ENCODE measurements at regions not wholly inside any gene's neighbourhood (a gene's known extent, or its start where the extent isn't known, plus 50 kb on each side); places are given as distances from the start of the nearest gene placed in this dataset.

DNA sequence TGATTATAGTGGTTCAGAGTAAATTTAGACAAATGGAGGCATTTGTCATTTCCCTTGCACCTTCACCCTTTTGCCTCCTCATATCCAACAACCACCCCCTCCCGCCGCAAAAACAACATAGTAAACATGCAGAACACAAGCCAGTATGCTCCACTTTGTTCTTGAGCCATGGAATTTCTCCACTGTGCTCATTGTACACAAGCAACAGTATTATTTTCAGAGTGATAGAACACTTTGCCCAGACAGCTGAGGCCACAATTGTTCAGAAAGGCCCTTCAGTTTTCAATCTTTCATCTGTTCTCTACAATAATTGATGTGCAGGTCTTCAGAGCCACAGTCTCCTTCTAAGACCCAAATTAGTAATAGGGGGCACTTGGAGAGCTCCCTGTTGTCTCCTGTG is 272.8 kb upstream of the SLC30A5 start:
- no peak overlapping the region for H3K4me2 ChIP-seq (replicated peaks; ENCODE audit: low read depth, low read length, poor library complexity, severe bottlenecking)
- no peaks in the 10 kb centered on the region for H4K20me1 ChIP-seq (ENCODE audit: control insufficient read depth, insufficient read depth, low read length, poor library complexity, severe bottlenecking)
- H3K9me3 ChIP-seq (ENCODE audit: control extremely low read depth in 1 of 3, control insufficient read depth in 2 of 3, insufficient read depth in 1 of 3, low read length in 2 of 3): no peaks in the 10 kb centered on the region
- H3K9ac ChIP-seq (ENCODE audit: low read length): no peak overlapping the region
- no peak for DNase-seq
- H2AFZ ChIP-seq (ENCODE audit: insufficient read depth, low read depth, low read length, poor library complexity, severe bottlenecking): no peak overlapping the region
- H3K9me3 Mint-ChIP-seq (ENCODE audit: insufficient read depth): no peaks in the 10 kb centered on the region
- H3K79me2 ChIP-seq (ENCODE audit: control insufficient read depth, insufficient read depth, low read length): no peaks in the 10 kb centered on the region
- CTCF ChIA-PET: no interaction called here
- no peak overlapping the region for H3K4me3 ChIP-seq (ENCODE audit: control extremely low read depth in 1 of 5, extremely low read depth in 1 of 5, insufficient read depth in 1 of 5, low read depth in 2 of 5, low read length in 4 of 5)
- TF ChIP-seq, protein P1, sequence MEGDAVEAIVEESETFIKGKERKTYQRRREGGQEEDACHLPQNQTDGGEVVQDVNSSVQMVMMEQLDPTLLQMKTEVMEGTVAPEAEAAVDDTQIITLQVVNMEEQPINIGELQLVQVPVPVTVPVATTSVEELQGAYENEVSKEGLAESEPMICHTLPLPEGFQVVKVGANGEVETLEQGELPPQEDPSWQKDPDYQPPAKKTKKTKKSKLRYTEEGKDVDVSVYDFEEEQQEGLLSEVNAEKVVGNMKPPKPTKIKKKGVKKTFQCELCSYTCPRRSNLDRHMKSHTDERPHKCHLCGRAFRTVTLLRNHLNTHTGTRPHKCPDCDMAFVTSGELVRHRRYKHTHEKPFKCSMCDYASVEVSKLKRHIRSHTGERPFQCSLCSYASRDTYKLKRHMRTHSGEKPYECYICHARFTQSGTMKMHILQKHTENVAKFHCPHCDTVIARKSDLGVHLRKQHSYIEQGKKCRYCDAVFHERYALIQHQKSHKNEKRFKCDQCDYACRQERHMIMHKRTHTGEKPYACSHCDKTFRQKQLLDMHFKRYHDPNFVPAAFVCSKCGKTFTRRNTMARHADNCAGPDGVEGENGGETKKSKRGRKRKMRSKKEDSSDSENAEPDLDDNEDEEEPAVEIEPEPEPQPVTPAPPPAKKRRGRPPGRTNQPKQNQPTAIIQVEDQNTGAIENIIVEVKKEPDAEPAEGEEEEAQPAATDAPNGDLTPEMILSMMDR (IDR thresholded peaks at IDR 0.05): no peak
- no peak for TF ChIP-seq EZH2 (IDR thresholded peaks at IDR 0.05; ENCODE audit: borderline replicate concordance, insufficient read depth, low read depth, low read length, poor library complexity, severe bottlenecking)
- no peak overlapping the region for H3K4me3 Mint-ChIP-seq
- WGBS (ENCODE audit: insufficient coverage): 100% methylated on average over 2 of the region's 2 CpGs
- H3K36me3 ChIP-seq (replicated peaks in 1 of 2; ENCODE audit: control extremely low read depth in 1 of 2, control insufficient read depth in 1 of 2, extremely low read depth in 1 of 2, insufficient read depth in 2 of 2, low read length in 1 of 2): no peaks in the 10 kb centered on the region
- peaks cover 0 to 8% (median 1%) of the 10 kb centered on the region in 4 experiments for H3K27me3 ChIP-seq (replicated peaks in 1 of 4; ENCODE audit: control extremely low read depth in 1 of 4, control insufficient read depth in 3 of 4, insufficient read depth in 4 of 4, low read length in 3 of 4)
- H3K27me3 Mint-ChIP-seq: peaks cover 35% of the 10 kb centered on the region
- POLR2A ChIA-PET: no interaction called here
- ATAC-seq (ENCODE audit: low read depth): no peak
- H3K27ac Mint-ChIP-seq: no peak overlapping the region
- H3K27ac ChIP-seq (ENCODE audit: low read length in 2 of 2): no peak overlapping the region
- no peaks in the 10 kb centered on the region for H3K4me1 ChIP-seq (ENCODE audit: control insufficient read depth in 2 of 2, insufficient read depth in 2 of 2, low read length in 2 of 2)
- H3K4me1 Mint-ChIP-seq: no peaks in the 10 kb centered on the region
- intact Hi-C loops (cut with micrococcal nuclease): no loop called here

- H3K4me1 Mint-ChIP-seq: no peaks in the 10 kb centered on the region
- CTCF ChIA-PET: no interaction called here
- H3K27ac ChIP-seq (ENCODE audit: low read length in 2 of 2): no peak overlapping the region
- H3K4me1 ChIP-seq (ENCODE audit: control insufficient read depth in 2 of 2, insufficient read depth in 2 of 2, low read length in 2 of 2): no peaks in the 10 kb centered on the region
- WGBS (ENCODE audit: insufficient coverage): no CpG with 5 or more reads among the region's 1 CpG
- H3K4me3 ChIP-seq (ENCODE audit: control extremely low read depth in 1 of 5, extremely low read depth in 1 of 5, insufficient read depth in 1 of 5, low read depth in 2 of 5, low read length in 4 of 5): no peak overlapping the region
- TF ChIP-seq, protein P1 (IDR thresholded peaks at IDR 0.05): no peak
- no peak for TF ChIP-seq EZH2 (IDR thresholded peaks at IDR 0.05; ENCODE audit: borderline replicate concordance, insufficient read depth, low read depth, low read length, poor library complexity, severe bottlenecking)
- no peak overlapping the region for H3K27ac Mint-ChIP-seq
- H3K79me2 ChIP-seq (ENCODE audit: control insufficient read depth, insufficient read depth, low read length): no peaks in the 10 kb centered on the region
- intact Hi-C loops (cut with micrococcal nuclease): no loop called here
- H3K4me2 ChIP-seq (replicated peaks; ENCODE audit: low read depth, low read length, poor library complexity, severe bottlenecking): no peak overlapping the region
- POLR2A ChIA-PET: no interaction called here
- no peaks in the 10 kb centered on the region for H3K36me3 ChIP-seq (replicated peaks in 1 of 2; ENCODE audit: control extremely low read depth in 1 of 2, control insufficient read depth in 1 of 2, extremely low read depth in 1 of 2, insufficient read depth in 2 of 2, low read length in 1 of 2)
- no peak overlapping the region for H3K4me3 Mint-ChIP-seq
- no peaks in the 10 kb centered on the region for H3K9me3 ChIP-seq (ENCODE audit: control extremely low read depth in 1 of 3, control insufficient read depth in 2 of 3, insufficient read depth in 1 of 3, low read length in 2 of 3)
- no peak for DNase-seq
- H3K9ac ChIP-seq (ENCODE audit: low read length): no peak overlapping the region
- peaks cover 28% of the 10 kb centered on the region for H3K27me3 Mint-ChIP-seq
- ATAC-seq (ENCODE audit: low read depth): no peak
- no peaks in the 10 kb centered on the region for H3K9me3 Mint-ChIP-seq (ENCODE audit: insufficient read depth)
- peaks cover 0 to 6% (median 1%) of the 10 kb centered on the region in 4 experiments for H3K27me3 ChIP-seq (replicated peaks in 1 of 4; ENCODE audit: control extremely low read depth in 1 of 4, control insufficient read depth in 3 of 4, insufficient read depth in 4 of 4, low read length in 3 of 4)
- no peaks in the 10 kb centered on the region for H4K20me1 ChIP-seq (ENCODE audit: control insufficient read depth, insufficient read depth, low read length, poor library complexity, severe bottlenecking)
- H2AFZ ChIP-seq (ENCODE audit: insufficient read depth, low read depth, low read length, poor library complexity, severe bottlenecking): no peak overlapping the region
These were observed 271.0 kb upstream of the SLC30A5 start for GRCh38 chr5:68822796-68823195.
